HepG2 (cell line): ENCODE measurements at regions not wholly inside any gene's neighbourhood (a gene's known extent, or its start where the extent isn't known, plus 50 kb on each side); places are given as distances from the start of the nearest gene placed in this dataset.
A peak's percentile ranks its signal among the peaks of the same experiment; 100 is the strongest.

Source experiments
- ATAC-seq: fragments of 200-7000 bp; cut with Tn5 transposase; 3 replicates; pipeline ENCODE4 v1.9.1; 2020; ENCODE audit warnings: mild to moderate bottlenecking, moderate library complexity
- BruUV-seq: library from RNA; stranded (reverse); fragments of 400-500 nt; replicated peaks from 2 replicates; lab custom pipeline; 2021; lab: Mats Ljungman, UMichigan
- CTCF ChIA-PET: fragments of 300-600 bp; formaldehyde crosslinking; extraction: SDS; loops from one replicate; lab custom pipeline; 2021; ENCODE audit warnings: low total read pairs, inconsistent platforms, low intra/inter-chr PET ratio; lab: Yijun Ruan, JAX
- POLR2A ChIA-PET: fragments of 350-600 bp; sonication (Branson Sonifier 250); formaldehyde crosslinking; loops from one replicate; lab custom pipeline; 2020; ENCODE audit warnings: antibody characterized with exemption, inconsistent platforms; lab: Yijun Ruan, JAX
- DNase-seq: peaks from one replicate; pipeline ENCODE4 v3.0.0-alpha.2; 2015; ENCODE audit warnings: low spot score
- FAIRE-seq: peaks from 3 replicates; lab custom pipeline; 2011; peaks lifted over from hg19 to GRCh38; lab: Jason Lieb, UNC
- H2AFZ ChIP-seq: one replicate; pipeline ENCODE4 v1.6.1; 2011; ENCODE audit warnings: low read length, inconsistent platforms
- H3K27ac ChIP-seq: fragments of 300-600 bp; 3 replicates; pipeline ENCODE4 v1.8.0; 2011; ENCODE audit warnings: mixed run types, mild to moderate bottlenecking, mixed read lengths, low read length, inconsistent platforms; ENCODE audit not compliant: insufficient read depth; ENCODE audit errors: extremely low read length
- H3K27me3 ChIP-seq, 2 experiments: fragments of 200-600 bp in 1 of 2; 2 replicates in 1 of 2; 3 replicates in 1 of 2; pipeline versions ENCODE4 v1.6.0 to v1.8.0; 2011; ENCODE audit warnings: low read length in 2 of 2, mild to moderate bottlenecking in 2 of 2, moderate library complexity in 2 of 2, inconsistent platforms in 1 of 2; ENCODE audit not compliant: insufficient read depth in 2 of 2, control insufficient read depth in 1 of 2
- H3K36me3 ChIP-seq, 2 experiments: fragments of 200-600 bp in 1 of 2; replicated peaks in 1 of 2; 2 replicates in 1 of 2; 3 replicates in 1 of 2; pipeline versions ENCODE4 v1.5.1 to v1.8.0; 2011; ENCODE audit warnings: low read length in 2 of 2, inconsistent platforms in 1 of 2; ENCODE audit not compliant: insufficient read depth in 2 of 2, control insufficient read depth in 1 of 2
- H3K4me1 ChIP-seq: 2 replicates; pipeline ENCODE4 v1.5.1; 2012; ENCODE audit warnings: low read length, inconsistent platforms; ENCODE audit not compliant: insufficient read depth
- H3K4me2 ChIP-seq: 2 replicates; pipeline ENCODE4 v1.6.0; 2011; ENCODE audit warnings: low read depth, low read length, inconsistent platforms
- H3K4me3 ChIP-seq, 3 experiments: fragments of 200-600 bp in 1 of 3; sonication (generic), shearing (Covaris generic) in 1 of 3; replicated peaks in 1 of 3; 2 replicates each; pipeline ENCODE4 v1.5.1; 2011 to 2016; ENCODE audit warnings: low read length in 3 of 3, inconsistent platforms in 2 of 3, low read depth in 2 of 3, mild to moderate bottlenecking in 2 of 3, control low read depth in 1 of 3, mixed read lengths in 1 of 3; ENCODE audit not compliant: insufficient read depth in 1 of 3
- H3K79me2 ChIP-seq: one replicate; pipeline ENCODE4 v1.6.1; 2011; ENCODE audit warnings: low read length, inconsistent platforms; ENCODE audit not compliant: insufficient read depth
- H3K9ac ChIP-seq: 2 replicates; pipeline ENCODE4 v1.6.0; 2011; ENCODE audit warnings: mild to moderate bottlenecking, low read depth, low read length, inconsistent platforms; ENCODE audit not compliant: insufficient read depth
- H3K9me3 ChIP-seq: 2 replicates; pipeline ENCODE4 v1.5.1; 2012; ENCODE audit warnings: mild to moderate bottlenecking, low read length
- H4K20me1 ChIP-seq: 2 replicates; pipeline ENCODE4 v1.6.0; 2011; ENCODE audit warnings: inconsistent platforms, mild to moderate bottlenecking, low read length, moderate library complexity; ENCODE audit not compliant: insufficient read depth
- AHR ChIP-seq: IDR thresholded peaks from 2 replicates; pipeline ENCODE4 v1.6.1; 2018; ENCODE audit warnings: missing genetic modification reagents, missing compliant biosample characterization
- ARNT ChIP-seq: fragments of 450-650 bp; IDR thresholded peaks from 2 replicates; pipeline ENCODE4 v1.6.1; 2017
- CEBPB ChIP-seq: IDR thresholded peaks from 2 replicates; pipeline ENCODE4 v1.6.1; 2011; ENCODE audit warnings: low read depth, low read length, improper control_type of control experiment, borderline replicate concordance
- HOXA3 ChIP-seq: sonication (generic); formaldehyde crosslinking; IDR thresholded peaks from 2 replicates; pipeline ENCODE4 v1.5.0; 2020; ENCODE audit warnings: missing genetic modification reagents
- MXD1 ChIP-seq: sonication (generic); formaldehyde crosslinking; IDR thresholded peaks from 2 replicates; pipeline ENCODE4 v1.4.0; 2020; ENCODE audit warnings: mild to moderate bottlenecking, missing genetic modification reagents
- PHB2 ChIP-seq: fragments of 450-650 bp; IDR thresholded peaks from 2 replicates; pipeline ENCODE4 v1.6.1; 2018; ENCODE audit not compliant: partially characterized antibody
- PHF20 ChIP-seq: sonication (generic); formaldehyde crosslinking; IDR thresholded peaks from 2 replicates; pipeline ENCODE4 v1.5.0; 2020; ENCODE audit warnings: mild to moderate bottlenecking, missing genetic modification reagents
- RELA ChIP-seq: sonication (generic); formaldehyde crosslinking; IDR thresholded peaks from 2 replicates; pipeline ENCODE4 v1.4.0; 2020; ENCODE audit warnings: missing genetic modification reagents
- SALL2 ChIP-seq: sonication (generic); formaldehyde crosslinking; IDR thresholded peaks from 2 replicates; pipeline ENCODE4 v1.8.1; 2023; ENCODE audit warnings: mild to moderate bottlenecking, missing genetic modification reagents, inconsistent platforms
- ZFP36L1 ChIP-seq: sonication (generic); formaldehyde crosslinking; IDR thresholded peaks from 2 replicates; pipeline ENCODE4 v1.8.0; 2022; ENCODE audit warnings: mild to moderate bottlenecking, missing genetic modification reagents, moderate library complexity
- ZNF33B ChIP-seq: sonication (generic); formaldehyde crosslinking; IDR thresholded peaks from 2 replicates; pipeline ENCODE4 v1.5.1; 2020; ENCODE audit warnings: mild to moderate bottlenecking, missing genetic modification reagents
- ZNF383 ChIP-seq: sonication (generic); formaldehyde crosslinking; IDR thresholded peaks from 2 replicates; pipeline ENCODE4 v1.4.0; 2020; ENCODE audit warnings: missing genetic modification reagents, mild to moderate bottlenecking, borderline replicate concordance
- ZNF674 ChIP-seq: sonication (generic); formaldehyde crosslinking; IDR thresholded peaks from 2 replicates; pipeline ENCODE4 v1.5.0; 2020; ENCODE audit warnings: low read depth, mild to moderate bottlenecking, missing genetic modification reagents
- WGBS: methylation state at CpG from one replicate; pipeline ENCODE4 v1.1.6; 2017; ENCODE audit warnings: low lambda C conversion rate; 5-methylcytosine and 5-hydroxymethylcytosine counted together
- in situ Hi-C: cut with HindIII; loops from 2 replicates; pipeline ENCODE4 v1.10.0; 2017; ENCODE audit warnings: low pct_unique_long_range_greater_than_20kb; ENCODE audit not compliant: extremely low pct_ligation_motif_present
- intact Hi-C: fragments of 100-400 bp; cut with micrococcal nuclease; formaldehyde crosslinking; loops from one replicate; pipeline ENCODE4 v1.10.0; 2022; ENCODE audit not compliant: unreplicated experiment
- TF ChIP-seq, protein P1 (sequence below): sonication (generic); formaldehyde crosslinking; IDR thresholded peaks from 2 replicates; pipeline ENCODE4 v1.9.0; 2022; ENCODE audit warnings: missing genetic modification reagents, mild to moderate bottlenecking, borderline replicate concordance
- TF ChIP-seq, protein P2 (sequence below): sonication (generic); formaldehyde crosslinking; conservative IDR thresholded peaks from 2 replicates; pipeline ENCODE4 v1.5.0; 2020; ENCODE audit warnings: missing genetic modification reagents
- TF ChIP-seq, protein P3 (sequence below): sonication (generic); formaldehyde crosslinking; IDR thresholded peaks from 2 replicates; pipeline ENCODE4 v1.8.1; 2023; ENCODE audit warnings: mild to moderate bottlenecking, missing genetic modification reagents

DNA sequence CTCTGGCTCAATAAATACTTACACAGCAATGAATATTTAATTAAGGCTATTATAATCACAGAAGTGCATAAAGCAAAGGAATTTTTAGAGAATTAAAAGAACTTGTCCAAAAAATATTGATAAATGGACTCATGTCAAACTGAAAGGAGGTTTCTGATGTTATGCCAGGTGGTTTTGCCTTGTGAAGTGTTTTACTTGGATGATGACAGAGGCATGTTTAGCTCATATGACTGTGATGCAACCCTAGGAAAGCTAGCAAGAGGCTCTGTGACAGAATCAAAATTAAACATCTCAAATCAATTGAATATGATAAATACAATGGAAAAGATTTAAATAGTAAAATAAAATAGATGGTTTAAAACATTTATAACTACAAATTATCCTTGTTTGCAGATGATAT, 137.3 kb downstream of the TMEM200A start:
- BruUV-seq: no TSS peak
- Histone ChIP-seq H3K4me3 (no peak overlapping the region), H2AFZ (no peak overlapping the region), H4K20me1 (no peaks in the 10 kb centered on the region), H3K27ac (no peak overlapping the region), H3K9me3 (no peaks in the 10 kb centered on the region), H3K4me1 (no peaks in the 10 kb centered on the region), H3K36me3 (no peaks in the 10 kb centered on the region), H3K79me2 (no peaks in the 10 kb centered on the region), H3K27me3 (no peaks in the 10 kb centered on the region), H3K9ac (no peak overlapping the region), H3K4me2 (no peak overlapping the region)
- DNase-seq (no peak), FAIRE-seq (no peak), ATAC-seq (no peak)
- TF ChIP-seq, protein P1, sequence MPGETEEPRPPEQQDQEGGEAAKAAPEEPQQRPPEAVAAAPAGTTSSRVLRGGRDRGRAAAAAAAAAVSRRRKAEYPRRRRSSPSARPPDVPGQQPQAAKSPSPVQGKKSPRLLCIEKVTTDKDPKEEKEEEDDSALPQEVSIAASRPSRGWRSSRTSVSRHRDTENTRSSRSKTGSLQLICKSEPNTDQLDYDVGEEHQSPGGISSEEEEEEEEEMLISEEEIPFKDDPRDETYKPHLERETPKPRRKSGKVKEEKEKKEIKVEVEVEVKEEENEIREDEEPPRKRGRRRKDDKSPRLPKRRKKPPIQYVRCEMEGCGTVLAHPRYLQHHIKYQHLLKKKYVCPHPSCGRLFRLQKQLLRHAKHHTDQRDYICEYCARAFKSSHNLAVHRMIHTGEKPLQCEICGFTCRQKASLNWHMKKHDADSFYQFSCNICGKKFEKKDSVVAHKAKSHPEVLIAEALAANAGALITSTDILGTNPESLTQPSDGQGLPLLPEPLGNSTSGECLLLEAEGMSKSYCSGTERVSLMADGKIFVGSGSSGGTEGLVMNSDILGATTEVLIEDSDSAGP (CRISPR knock-in tag): no peak
- TF ChIP-seq RELA (CRISPR knock-in tag) (no peak), CEBPB (0 out of 2 replicates have a peak, but pooled peaks have one; percentile 32), SALL2 (CRISPR knock-in tag) (no peak), AHR (CRISPR knock-in tag) (no peak), PHF20 (no peak), ZNF383 (no peak)
- ChIA-PET CTCF (no interaction called here), POLR2A (no interaction called here)
- in situ Hi-C loops: no loop called here
- intact Hi-C loops: no loop called here

- no peak for FAIRE-seq
- WGBS: 11% methylated on average over 4 of the region's 4 CpGs
- in situ Hi-C loops: no loop called here
- TF ChIP-seq ZNF33B (CRISPR knock-in tag) (no peak), MXD1 (CRISPR knock-in tag) (no peak), ZFP36L1 (CRISPR knock-in tag) (no peak), ZNF674 (CRISPR knock-in tag) (no peak), ARNT (no peak), PHB2 (no peak), HOXA3 (no peak)
- TF ChIP-seq, protein P2, sequence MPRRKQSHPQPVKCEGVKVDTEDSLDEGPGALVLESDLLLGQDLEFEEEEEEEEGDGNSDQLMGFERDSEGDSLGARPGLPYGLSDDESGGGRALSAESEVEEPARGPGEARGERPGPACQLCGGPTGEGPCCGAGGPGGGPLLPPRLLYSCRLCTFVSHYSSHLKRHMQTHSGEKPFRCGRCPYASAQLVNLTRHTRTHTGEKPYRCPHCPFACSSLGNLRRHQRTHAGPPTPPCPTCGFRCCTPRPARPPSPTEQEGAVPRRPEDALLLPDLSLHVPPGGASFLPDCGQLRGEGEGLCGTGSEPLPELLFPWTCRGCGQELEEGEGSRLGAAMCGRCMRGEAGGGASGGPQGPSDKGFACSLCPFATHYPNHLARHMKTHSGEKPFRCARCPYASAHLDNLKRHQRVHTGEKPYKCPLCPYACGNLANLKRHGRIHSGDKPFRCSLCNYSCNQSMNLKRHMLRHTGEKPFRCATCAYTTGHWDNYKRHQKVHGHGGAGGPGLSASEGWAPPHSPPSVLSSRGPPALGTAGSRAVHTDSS (CRISPR knock-in tag): no peak
- TF ChIP-seq, protein P3, sequence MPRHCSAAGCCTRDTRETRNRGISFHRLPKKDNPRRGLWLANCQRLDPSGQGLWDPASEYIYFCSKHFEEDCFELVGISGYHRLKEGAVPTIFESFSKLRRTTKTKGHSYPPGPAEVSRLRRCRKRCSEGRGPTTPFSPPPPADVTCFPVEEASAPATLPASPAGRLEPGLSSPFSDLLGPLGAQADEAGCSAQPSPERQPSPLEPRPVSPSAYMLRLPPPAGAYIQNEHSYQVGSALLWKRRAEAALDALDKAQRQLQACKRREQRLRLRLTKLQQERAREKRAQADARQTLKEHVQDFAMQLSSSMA (CRISPR knock-in tag): no peak
Observed at GRCh38 chr6:130505808-130506598, 140.2 kb downstream of the TMEM200A start.

More at GRCh38 chr6:130505808-130506598, 140.2 kb downstream of the TMEM200A start:
- BruUV-seq: no TSS peak
- no peaks in the 10 kb centered on the region for H3K9me3 ChIP-seq
- H3K79me2 ChIP-seq: no peaks in the 10 kb centered on the region
- H4K20me1 ChIP-seq: no peaks in the 10 kb centered on the region
- no peaks in the 10 kb centered on the region for H3K27me3 ChIP-seq
- no peak overlapping the region for H3K4me2 ChIP-seq
- ChIA-PET POLR2A (no interaction called here), CTCF (no interaction called here)
- H3K27ac ChIP-seq: no peak overlapping the region
- no peak overlapping the region for H3K9ac ChIP-seq
- H3K36me3 ChIP-seq: no peaks in the 10 kb centered on the region
- intact Hi-C loops: no loop called here
- DNase-seq (no peak), ATAC-seq (no peak)
- H3K4me1 ChIP-seq: no peaks in the 10 kb centered on the region
- H3K4me3 ChIP-seq: no peak overlapping the region
- H2AFZ ChIP-seq: no peak overlapping the region
